KMS-11 (cell line): ENCODE measurements at regions not wholly inside any gene's neighbourhood (a gene's known extent, or its start where the extent isn't known, plus 50 kb on each side); places are given as distances from the start of the nearest gene placed in this dataset.

Source experiments
- H2AFZ ChIP-seq: fragments of 200-600 bp; sonication (generic); 2 replicates; pipeline ENCODE4 v1.6.1; 2016; ENCODE audit warnings: antibody characterized with exemption, mixed run types, low read depth
- H3K27ac ChIP-seq: fragments of 200-600 bp; sonication (generic); 2 replicates; pipeline ENCODE4 v1.6.1; 2016; ENCODE audit warnings: mild to moderate bottlenecking, mixed run types
- H3K27me3 ChIP-seq: fragments of 200-600 bp; sonication (generic); 2 replicates; pipeline ENCODE4 v1.6.1; 2017; ENCODE audit warnings: mild to moderate bottlenecking, low read depth, mixed run types, moderate library complexity; ENCODE audit not compliant: insufficient read depth
- H3K36me3 ChIP-seq: fragments of 200-600 bp; sonication (generic); 2 replicates; pipeline ENCODE4 v1.6.1; 2017; ENCODE audit warnings: mild to moderate bottlenecking, mixed run types; ENCODE audit not compliant: insufficient read depth
- H3K4me1 ChIP-seq: fragments of 200-600 bp; sonication (generic); 2 replicates; pipeline ENCODE4 v1.6.1; 2016; ENCODE audit warnings: mild to moderate bottlenecking, low read depth, mixed run types; ENCODE audit not compliant: poor library complexity, severe bottlenecking
- H3K4me2 ChIP-seq: fragments of 200-600 bp; sonication (generic); 2 replicates; pipeline ENCODE4 v1.7.0; 2016; ENCODE audit warnings: mild to moderate bottlenecking, mixed run types
- H3K4me3 ChIP-seq: fragments of 200-600 bp; sonication (generic); IDR thresholded peaks from 2 replicates; pipeline ENCODE4 v1.6.1; 2017; ENCODE audit warnings: low read depth, low read length, mixed read lengths; ENCODE audit not compliant: insufficient read depth
- H3K79me2 ChIP-seq: fragments of 200-600 bp; sonication (generic); 2 replicates; pipeline ENCODE4 v1.6.1; 2016; ENCODE audit warnings: low read depth, mixed run types; ENCODE audit not compliant: insufficient read depth
- H3K9ac ChIP-seq: fragments of 200-600 bp; sonication (generic); 2 replicates; pipeline ENCODE4 v1.6.1; 2016; ENCODE audit warnings: mild to moderate bottlenecking, mixed run types
- H4K20me1 ChIP-seq: fragments of 200-600 bp; sonication (generic); 2 replicates; pipeline ENCODE4 v1.6.1; 2016; ENCODE audit warnings: mild to moderate bottlenecking, mixed run types; ENCODE audit not compliant: insufficient read depth
- CTCF ChIP-seq: fragments of 200-600 bp; sonication (generic); conservative IDR thresholded peaks from 2 replicates; pipeline ENCODE4 v1.6.1; 2017; ENCODE audit warnings: low read depth, mild to moderate bottlenecking, antibody characterized with exemption, low read length, moderate library complexity, mixed read lengths

GRCh38 chr7:3233301-3233700 lies 67.8 kb upstream of the SDK1 start:
- Histone ChIP-seq H3K9ac (no peak overlapping the region), H3K27me3 (no peaks in the 10 kb centered on the region), H3K4me3 (no peak overlapping the region), H2AFZ (no peak overlapping the region), H3K27ac (no peak overlapping the region), H3K4me2 (no peak overlapping the region), H3K79me2 (no peaks in the 10 kb centered on the region), H3K4me1 (no peaks in the 10 kb centered on the region), H4K20me1 (no peaks in the 10 kb centered on the region), H3K36me3 (no peaks in the 10 kb centered on the region)
- no peak for TF ChIP-seq CTCF

- H3K4me2 ChIP-seq = no peak overlapping the region
- TF ChIP-seq CTCF = no peak
- no peak overlapping the region for H3K4me3 ChIP-seq
- H3K36me3 ChIP-seq = no peaks in the 10 kb centered on the region
- H3K27me3 ChIP-seq = no peaks in the 10 kb centered on the region
- H4K20me1 ChIP-seq = no peaks in the 10 kb centered on the region
- H3K4me1 ChIP-seq = no peaks in the 10 kb centered on the region
- no peak overlapping the region for H3K27ac ChIP-seq
- H3K79me2 ChIP-seq = no peaks in the 10 kb centered on the region
- no peak overlapping the region for H3K9ac ChIP-seq
- no peak overlapping the region for H2AFZ ChIP-seq
Measured at GRCh38 chr7:3234051-3234450, 67.0 kb upstream of the SDK1 start.

GRCh38 chr7:3234851-3235250 lies 66.2 kb upstream of the SDK1 start:
- Histone ChIP-seq H2AFZ (no peak overlapping the region), H3K79me2 (no peaks in the 10 kb centered on the region), H4K20me1 (no peaks in the 10 kb centered on the region), H3K4me2 (no peak overlapping the region), H3K9ac (no peak overlapping the region), H3K36me3 (no peaks in the 10 kb centered on the region), H3K27ac (no peak overlapping the region), H3K4me3 (no peak overlapping the region), H3K4me1 (no peaks in the 10 kb centered on the region), H3K27me3 (no peaks in the 10 kb centered on the region)
- no peak for TF ChIP-seq CTCF

GRCh38 chr7:3235322-3235721 lies 65.7 kb upstream of the SDK1 start:
- Histone ChIP-seq H3K79me2 (no peaks in the 10 kb centered on the region), H3K27ac (no peak overlapping the region), H3K4me1 (no peaks in the 10 kb centered on the region), H3K4me2 (no peak overlapping the region), H4K20me1 (no peaks in the 10 kb centered on the region), H3K36me3 (no peaks in the 10 kb centered on the region), H3K4me3 (no peak overlapping the region), H2AFZ (no peak overlapping the region), H3K9ac (no peak overlapping the region), H3K27me3 (no peaks in the 10 kb centered on the region)
- TF ChIP-seq CTCF = no peak

GRCh38 chr7:3236268-3236667 lies 64.8 kb upstream of the SDK1 start:
- Histone ChIP-seq H2AFZ (no peak overlapping the region), H3K4me2 (no peak overlapping the region), H3K27ac (no peak overlapping the region), H3K27me3 (no peaks in the 10 kb centered on the region), H3K36me3 (no peaks in the 10 kb centered on the region), H3K4me3 (no peak overlapping the region), H3K4me1 (no peaks in the 10 kb centered on the region), H4K20me1 (no peaks in the 10 kb centered on the region), H3K79me2 (no peaks in the 10 kb centered on the region), H3K9ac (no peak overlapping the region)
- TF ChIP-seq CTCF = no peak
